NK-92 (cell line): ENCODE measurements at regions not wholly inside any gene's neighbourhood (a gene's known extent, or its start where the extent isn't known, plus 50 kb on each side); places are given as distances from the start of the nearest gene placed in this dataset.

Source experiments
- DNase-seq: peaks from one replicate; lab custom pipeline; 2025; ENCODE audit not compliant: unreplicated experiment; lab: John Stamatoyannopoulos, UW

DNA sequence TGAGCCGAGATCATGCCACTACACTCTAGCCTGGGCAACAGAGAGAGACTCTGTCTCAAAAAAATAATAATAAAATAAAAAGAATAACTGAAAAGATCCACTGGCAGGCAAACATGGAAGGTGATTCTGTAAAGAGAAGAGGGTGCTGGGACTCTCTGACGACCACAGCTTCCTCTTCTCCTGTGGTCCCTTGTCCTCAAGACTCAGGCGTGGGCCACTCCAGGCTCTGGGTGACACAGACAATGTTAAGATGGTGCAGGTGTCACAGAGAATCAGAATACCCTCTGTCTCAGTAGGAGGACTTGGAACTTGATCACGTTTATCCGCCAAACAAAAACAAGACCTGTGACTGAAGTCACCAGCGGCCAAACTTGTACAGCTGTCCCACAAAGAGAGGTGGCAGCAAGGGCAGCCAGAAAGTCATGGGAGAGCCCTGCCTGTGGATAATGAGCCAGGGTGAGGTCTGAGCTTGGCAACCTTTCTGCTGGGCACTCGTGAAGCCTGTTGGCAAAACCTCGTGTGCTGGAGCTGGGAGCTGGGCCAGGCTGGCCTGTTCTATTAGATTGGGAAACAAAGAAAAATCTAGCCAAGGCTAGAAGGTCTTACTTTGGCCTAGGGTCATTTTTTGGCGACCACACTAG, 76.4 kb upstream of the ITGA6 start:
- no peak for DNase-seq

DNA sequence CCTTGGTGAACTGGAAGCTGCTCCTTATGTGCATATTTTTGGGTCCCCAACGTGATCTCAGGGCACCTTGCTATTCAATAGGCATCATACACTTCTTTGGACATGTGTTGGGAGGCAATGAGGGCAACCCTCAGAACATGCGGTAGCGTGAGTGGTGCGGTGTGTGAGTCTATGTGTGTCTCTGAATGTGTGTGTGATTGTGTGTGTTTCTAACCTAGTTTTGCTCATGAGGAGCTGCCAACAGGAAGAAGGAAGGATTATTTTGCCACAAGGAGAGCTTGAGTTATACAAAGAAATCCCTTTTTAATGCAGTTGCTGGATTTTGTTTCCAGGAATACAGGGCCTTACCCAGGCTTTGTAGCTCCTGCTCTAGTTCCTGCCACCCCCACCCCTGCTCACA, 75.8 kb upstream of the ITGA6 start:
- DNase-seq = no peak

DNA sequence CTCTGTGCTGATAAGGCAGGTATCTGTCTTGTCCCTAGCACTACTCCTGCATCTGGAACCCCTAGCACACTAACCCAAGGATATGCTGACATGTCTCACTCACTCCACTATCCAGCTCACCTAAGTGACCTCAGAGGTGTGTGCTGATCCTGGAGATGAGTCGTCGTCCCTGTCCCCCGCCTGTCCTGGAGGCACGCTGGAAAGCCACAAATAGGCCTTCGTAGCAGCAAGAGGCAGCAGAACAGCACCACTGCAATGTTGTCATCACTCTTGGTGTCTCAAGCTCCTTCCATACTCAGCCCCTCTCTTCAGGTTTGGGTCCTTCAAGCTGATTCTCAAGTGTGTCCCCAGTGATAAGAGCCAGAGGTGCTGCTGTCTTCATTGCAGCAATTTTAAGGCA, 73.0 kb upstream of the ITGA6 start:
- no peak for DNase-seq

DNA sequence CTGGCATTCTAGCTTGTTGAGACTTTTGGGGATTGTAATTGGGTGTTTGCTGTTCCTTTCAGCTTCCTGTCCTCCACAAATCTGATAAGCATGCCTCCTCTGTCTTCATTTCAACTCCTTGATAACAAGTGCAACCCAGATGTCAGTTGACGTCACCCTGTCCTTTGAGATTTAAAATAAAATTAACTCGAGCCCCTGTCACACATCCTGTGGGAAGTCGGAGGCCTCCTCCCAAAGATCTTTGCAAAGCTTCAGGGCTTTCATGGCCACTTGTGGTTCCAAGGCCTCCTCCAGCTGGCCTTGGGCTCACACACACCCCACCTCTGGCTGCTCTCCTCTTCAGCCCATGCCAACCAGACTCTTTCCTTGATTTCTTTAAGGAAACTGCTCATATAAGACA, 69.9 kb upstream of the ITGA6 start:
- no peak for DNase-seq

DNA sequence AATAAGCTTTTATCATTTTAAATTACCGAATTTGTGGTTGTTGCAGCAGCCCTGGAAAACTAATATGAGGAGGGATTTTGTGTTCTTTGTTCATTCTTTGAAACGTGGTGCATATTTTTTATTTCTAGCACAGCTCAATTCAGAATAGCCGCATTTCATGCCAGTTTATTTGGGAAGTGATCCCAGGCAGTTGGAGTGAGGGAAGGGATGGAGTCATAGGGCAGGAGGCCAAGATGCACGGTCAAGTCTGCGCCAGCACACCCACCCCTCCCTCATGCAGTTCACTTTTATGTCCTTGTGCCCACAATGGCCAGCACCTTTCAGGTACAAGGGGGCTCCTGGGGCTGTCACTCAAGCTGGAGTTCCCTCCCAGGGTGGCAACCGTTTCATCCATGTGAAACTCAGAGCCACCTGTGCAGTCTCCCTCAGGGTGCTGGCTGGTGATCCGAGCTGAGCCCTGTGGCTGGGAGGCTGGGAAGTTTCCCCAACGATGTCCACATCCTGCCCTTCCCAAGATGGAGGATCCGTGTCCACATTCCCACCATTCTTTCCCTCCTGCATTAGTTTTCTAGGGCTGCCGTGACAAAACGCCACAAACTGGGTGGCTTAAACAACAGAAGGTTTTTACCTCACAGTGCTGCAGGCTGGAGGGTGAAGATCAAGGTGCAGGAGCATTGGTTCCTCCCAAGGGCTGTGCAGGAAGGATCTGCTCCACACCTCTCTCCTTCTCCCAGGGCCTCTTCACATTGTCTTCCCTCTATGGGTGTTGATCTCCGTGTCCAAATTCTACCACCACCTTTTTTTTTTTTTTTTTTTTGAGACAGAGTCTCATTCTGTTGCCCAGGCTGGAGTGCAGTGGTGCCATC, 68.5 kb upstream of the ITGA6 start:
- no peak for DNase-seq

DNA sequence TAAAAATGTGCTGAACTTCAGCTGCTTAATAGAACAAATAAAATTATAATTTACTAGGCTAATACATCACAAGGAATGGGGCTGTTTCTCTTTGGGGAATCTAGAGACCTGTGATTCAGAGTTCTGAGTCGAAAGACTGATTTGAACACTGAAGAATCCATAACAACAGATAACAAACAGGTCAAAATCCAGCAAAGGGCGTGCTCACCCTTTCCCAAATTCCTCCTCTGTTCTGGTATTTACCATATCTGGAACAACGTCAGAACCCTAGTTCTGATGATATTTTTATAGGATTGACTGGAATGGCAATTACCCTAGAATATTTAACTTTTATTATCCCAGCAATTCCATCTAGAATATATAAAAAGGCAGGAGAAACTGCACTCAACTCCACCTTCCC, 66.0 kb upstream of the ITGA6 start:
- DNase-seq = no peak

DNA sequence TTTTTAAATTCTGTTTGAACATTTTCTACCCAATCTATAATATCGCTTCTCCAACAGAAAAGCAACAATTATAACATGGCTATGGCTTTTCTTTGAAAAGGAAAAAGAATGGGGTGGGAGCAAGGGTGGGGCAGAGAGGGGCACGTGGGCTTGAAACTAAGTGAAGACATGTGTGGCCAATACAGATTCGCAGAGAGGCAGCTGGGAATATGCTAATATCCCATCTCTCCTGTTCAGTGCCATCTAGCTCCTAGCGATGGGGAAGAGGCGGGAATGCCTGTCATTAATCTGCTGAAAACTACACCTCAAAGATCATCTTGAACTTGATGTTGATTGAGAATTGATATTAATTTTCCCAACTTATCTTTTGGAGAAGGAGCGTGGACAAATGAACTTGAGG, 65.5 kb upstream of the ITGA6 start:
- no peak for DNase-seq

DNA sequence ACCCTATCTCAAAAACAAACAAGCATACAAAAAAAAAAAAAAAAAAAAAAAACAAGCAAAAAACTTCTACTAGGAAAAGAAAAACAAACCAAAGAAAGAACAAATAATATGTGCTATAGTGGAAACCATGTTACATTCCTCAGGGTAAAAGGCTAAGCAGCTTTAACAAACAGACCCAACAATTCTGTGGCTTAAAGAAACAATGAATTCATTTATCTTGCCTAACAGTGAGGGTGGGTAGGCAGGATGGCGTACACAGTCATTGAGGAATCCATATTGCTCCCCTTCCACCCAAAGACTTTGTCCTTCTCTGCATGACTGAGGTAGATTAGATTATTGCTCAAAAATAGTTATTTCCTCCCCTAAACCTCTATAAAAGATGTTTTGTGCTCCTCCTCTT, 63.1 kb upstream of the ITGA6 start:
- DNase-seq = no peak

DNA sequence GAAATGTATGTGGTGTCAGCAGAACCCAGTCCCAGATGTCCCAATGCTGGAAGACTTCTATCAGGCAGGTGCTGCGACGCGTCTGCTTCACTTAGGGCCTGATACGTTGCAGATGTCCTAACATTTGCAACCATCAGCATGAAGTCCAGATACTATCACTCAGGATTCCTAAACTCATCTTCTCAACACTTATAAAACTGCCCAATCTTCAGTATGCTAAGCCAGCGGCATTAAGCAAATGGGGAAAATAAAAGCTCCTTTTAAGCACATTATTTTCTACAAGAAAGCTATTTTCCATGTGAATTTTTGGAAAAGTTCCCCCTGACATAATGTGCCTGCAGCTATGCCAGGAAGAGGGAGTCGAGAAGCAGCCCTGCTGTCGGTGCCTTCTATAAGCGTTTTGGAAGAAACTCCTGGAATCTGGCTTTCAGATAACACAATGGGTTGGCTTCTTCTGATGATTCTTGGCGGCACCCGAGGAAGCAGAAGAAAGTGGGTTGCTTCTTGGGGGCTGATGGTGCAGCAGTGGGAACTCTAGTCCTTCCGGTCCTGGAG, 60.7 kb upstream of the ITGA6 start:
- DNase-seq = no peak

DNA sequence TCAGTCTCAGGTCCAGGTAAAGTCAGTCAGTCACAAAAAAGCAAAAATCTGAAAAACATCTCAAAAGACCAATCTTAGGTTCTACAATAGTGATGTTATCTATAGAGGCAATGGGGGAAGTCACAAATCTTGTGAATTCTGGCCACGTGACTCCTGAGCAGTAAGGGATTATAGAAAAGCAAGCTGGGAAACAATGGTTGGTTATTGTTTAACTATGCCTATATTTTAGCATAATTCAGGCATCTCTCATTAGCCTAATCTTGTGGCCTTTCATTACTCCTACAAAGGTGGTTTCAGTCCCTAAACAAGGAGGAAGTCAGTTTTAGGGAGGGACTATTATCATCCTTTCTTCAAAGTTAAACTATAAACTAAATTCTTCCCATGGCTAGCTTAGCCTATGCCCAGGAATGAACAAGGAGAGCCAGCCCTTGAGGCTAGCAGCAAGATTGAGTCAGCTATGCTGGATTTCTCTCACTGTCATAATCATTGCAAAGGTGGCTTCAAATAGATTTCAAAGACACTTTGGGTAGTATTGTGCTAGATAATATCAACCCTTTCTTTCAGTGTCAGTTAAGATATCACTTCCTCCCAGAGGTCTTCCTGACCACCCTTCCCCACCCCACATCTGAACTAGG, 56.4 kb upstream of the ITGA6 start:
- DNase-seq = no peak

DNA sequence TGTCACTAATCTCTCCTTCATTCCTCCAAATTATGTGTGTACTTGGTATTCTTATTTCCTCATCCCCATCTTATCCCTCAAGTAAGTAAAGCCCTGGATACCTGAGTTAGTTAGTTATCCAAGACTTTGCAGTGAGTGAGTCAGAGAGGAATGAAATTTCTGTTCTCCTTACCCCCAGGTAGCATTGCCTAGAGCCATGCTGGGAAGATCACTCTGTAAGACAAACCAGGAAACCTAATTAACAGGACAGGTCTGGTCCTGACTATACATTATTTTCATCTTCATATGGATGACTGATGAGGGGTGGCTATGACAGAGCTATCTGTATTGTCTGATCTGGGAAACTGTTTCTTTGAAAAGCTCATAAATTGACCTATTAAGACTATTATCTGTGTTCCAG, 55.0 kb upstream of the ITGA6 start:
- DNase-seq = no peak

DNA sequence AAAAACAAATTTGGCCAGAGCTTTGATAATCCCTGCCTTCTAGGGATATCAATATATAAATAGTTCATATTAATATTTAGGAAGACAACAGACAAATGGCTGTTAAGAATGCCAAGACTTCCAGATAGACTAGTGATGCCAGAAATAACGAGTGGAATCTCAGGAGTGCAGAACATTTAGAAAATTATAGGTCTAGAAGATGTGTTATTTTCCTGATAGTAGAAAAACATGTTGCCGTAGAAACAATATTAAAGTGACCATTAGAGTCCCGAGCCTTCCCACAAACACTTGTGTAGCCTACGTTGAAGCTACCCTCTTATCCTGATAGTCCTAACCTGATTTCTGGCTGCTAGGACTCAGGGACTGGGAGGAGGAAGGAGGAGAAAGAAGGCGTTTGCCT, 54.3 kb upstream of the ITGA6 start:
- no peak for DNase-seq

DNA sequence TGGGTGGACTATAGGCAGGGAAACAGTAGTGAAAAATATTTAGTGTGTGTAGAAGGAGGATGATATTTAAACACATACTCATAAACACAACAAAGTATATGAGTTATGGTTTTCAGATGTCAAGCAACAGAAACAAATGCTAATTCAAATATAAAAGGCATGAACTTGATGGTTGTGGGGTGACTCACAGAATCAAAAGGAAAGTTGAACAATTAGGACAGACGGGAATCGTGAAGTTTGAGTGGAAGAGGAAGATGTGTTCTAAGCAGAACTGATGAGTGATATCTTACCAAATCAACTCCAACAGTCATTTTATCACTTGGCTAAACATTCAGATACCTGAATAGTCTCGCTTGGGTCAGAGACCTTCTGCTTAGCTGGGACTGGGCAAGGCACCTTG, 53.6 kb upstream of the ITGA6 start:
- DNase-seq = no peak

DNA sequence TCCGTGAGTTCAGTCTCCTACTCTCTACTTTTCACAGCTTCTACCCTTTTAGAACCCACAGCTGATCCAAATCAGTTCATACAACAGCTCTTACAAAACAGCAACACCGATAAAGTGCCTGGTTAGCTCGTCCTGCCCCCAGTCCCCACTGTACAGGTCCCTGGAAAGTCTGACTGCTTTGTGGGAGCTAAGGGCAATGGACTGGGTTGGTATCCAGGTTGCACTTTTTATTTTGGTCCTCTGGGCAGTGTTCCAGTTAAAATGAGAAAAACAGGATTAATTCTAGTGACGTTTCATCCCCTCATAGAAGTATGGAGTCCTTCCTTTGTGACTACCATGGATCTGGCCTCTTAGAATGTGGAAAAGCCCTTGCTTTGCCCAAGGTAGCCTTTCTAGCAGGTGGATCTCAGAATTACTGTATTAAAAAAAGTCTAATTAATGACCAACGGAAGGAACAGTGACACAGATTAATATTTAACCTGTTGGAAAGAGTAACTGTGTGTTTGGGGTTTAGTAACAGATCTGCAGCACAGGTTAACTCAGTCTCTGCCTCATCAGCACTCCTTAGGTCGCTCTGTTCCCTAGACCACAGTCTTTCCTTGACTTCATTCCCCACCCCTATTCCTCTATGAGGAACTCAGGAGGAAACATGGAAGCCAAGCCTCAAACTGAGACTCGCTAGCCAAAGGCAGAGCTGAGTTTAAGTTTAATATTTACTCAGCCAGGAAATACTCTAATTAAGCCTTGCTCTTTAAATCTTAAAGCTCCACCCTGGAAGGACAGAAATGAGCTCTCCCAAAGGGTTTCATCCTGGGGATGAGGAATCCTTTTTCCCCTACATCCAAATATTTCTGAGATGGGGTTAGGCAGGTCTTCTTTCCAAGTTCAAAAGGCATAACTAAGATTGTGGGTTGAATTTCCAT, 52.8 kb upstream of the ITGA6 start:
- no peak for DNase-seq

DNA sequence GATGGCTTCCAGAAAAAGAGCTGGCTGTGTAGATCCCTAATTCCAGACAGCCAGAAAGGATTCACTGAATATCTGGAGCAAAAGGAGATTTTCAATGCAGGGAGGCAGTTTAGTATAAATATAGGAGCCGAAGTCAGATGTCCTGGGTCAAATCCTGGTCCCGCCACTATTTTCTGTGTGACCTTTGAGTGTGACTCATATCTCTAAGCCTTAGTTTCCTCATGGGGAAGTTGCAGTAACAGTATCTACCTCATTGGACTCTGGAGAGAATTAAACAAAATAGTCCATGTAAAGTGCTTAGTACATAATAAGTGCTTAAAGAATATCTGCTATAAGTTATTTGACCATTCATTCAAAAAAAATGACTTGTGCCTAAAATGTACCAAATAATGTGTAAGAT, 52.1 kb upstream of the ITGA6 start:
- DNase-seq = no peak

DNA sequence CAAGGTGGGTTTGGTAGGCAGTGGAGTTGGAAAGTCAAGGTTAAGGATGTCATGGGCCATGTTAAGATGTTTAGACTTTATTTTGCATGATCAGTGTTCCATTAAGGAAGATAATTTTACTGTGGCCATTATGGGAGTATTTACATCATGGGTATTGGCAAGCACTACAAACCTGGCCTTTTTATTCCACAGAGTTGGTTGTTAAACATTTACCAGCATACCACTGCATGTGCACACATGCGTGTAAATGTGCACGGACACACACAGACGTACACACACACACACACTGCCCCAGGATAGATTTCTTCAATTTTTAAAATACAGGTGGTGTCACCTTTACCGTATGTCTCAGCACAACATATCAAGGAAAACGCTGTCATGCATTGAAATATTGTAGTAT, 51.4 kb upstream of the ITGA6 start:
- no peak for DNase-seq

DNA sequence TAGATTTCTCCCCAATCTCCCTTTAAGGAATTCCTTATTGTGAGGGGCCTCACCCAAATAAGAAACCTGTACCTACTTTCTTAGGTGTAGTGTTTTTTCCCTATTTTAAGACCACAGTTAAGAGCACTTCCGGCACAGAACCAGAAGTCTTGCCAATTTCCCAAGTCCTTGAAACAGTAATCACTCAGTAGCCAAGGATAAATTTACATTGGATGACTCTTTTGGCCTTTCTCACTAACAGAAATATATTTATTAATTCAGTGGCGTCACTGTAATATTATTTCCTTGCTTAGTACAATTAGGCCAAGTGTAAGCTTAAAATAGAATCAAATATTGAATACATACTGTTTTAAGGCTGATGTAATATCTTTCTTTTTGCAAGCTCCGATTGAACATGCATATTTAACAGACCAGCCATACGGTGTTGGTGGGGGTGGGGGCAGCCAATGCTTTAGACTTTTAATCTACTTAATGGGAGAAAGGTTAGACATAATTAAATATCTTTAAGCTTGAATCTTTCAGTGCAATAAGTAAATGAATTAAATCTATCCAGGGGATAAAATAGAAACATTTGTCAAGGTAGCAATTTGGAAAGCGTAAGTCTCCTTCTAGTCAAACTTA, 50.8 kb upstream of the ITGA6 start:
- no peak for DNase-seq

DNA sequence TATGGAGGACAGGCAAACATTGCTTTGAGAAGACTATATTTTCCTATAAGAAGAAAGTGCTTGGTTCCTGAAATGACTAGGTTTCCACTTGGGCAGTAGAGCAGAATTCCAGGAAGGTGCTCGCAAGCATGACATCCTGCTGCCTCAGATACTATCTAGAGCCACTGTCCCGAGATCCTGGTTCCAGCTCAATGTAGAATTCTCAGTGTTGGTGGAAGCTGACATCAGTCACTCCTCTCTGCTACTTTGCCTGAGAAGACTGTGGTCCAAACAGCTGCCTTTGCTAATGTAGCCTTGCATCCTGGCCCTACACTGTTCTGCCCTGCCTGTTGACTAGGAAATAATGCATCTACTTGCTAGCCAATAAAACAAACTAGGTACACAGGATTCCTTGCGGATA, 50.0 kb upstream of the ITGA6 start:
- no peak for DNase-seq
